ENCODE measurements at regions not wholly inside any gene's neighbourhood (a gene's known extent, or its start where the extent isn't known, plus 50 kb on each side); places are given as distances from the start of the nearest gene placed in this dataset.
"Not testable (repeated sequence)": the region's sequence is repeated elsewhere in the genome, so short reads cannot be mapped to it uniquely, and the experiment has no call there.

- TF ChIP-seq CTCF (IDR thresholded peaks at IDR 0.05; ENCODE audit: low read depth, low read length); POLR2A (IDR thresholded peaks at IDR 0.05; ENCODE audit: extremely low read depth, insufficient read length); MAX (IDR thresholded peaks at IDR 0.05; ENCODE audit: low read depth, low read length); MYC (IDR thresholded peaks at IDR 0.05; ENCODE audit: low read depth, low read length): not testable (repeated sequence)
Observed at GRCh38 chr21:27984663-27985325, 1007.9 kb downstream of the LTN1 start.

Data from NB4 (cell line).